ENCODE measurements at regions not wholly inside any gene's neighbourhood (a gene's known extent, or its start where the extent isn't known, plus 50 kb on each side); places are given as distances from the start of the nearest gene placed in this dataset.

GRCh38 chr2:82697231-82697630, 1761.8 kb downstream of the SUCLG1 start:
- ATAC-seq (replicated peaks; ENCODE audit: extremely low read depth, poor library complexity, severe bottlenecking), result no peak
- H3K9me3 Mint-ChIP-seq, result peaks cover 28% of the 10 kb centered on the region

GRCh38 chr2:82694431-82694830, 1764.6 kb downstream of the SUCLG1 start:
- no peak for DNase-seq (ENCODE audit: low spot score in 2 of 2)
- no peaks in the 10 kb centered on the region for H3K27me3 Mint-ChIP-seq
- H3K4me3 Mint-ChIP-seq, result no peak overlapping the region
- no peak for ATAC-seq (replicated peaks; ENCODE audit: extremely low read depth, poor library complexity, severe bottlenecking)
- no peaks in the 10 kb centered on the region for H3K4me1 Mint-ChIP-seq
- H3K9me3 Mint-ChIP-seq, result peaks cover 14% of the 10 kb centered on the region
- H3K36me3 Mint-ChIP-seq (ENCODE audit: insufficient read depth), result no peaks in the 10 kb centered on the region
- H3K27ac Mint-ChIP-seq (ENCODE audit: low read depth), result no peak overlapping the region

More at GRCh38 chr2:82697231-82697630, 1761.8 kb downstream of the SUCLG1 start:
- no peak for DNase-seq (ENCODE audit: low spot score in 2 of 2)
- Mint-ChIP-seq H3K36me3 (ENCODE audit: insufficient read depth) (peaks cover 2% of the 10 kb centered on the region), H3K4me3 (no peak overlapping the region), H3K27me3 (no peaks in the 10 kb centered on the region), H3K4me1 (no peaks in the 10 kb centered on the region), H3K27ac (ENCODE audit: low read depth) (no peak overlapping the region)

- H3K4me1 Mint-ChIP-seq, result no peaks in the 10 kb centered on the region
- DNase-seq (ENCODE audit: low spot score in 2 of 2), result no peak
- no peaks in the 10 kb centered on the region for H3K27me3 Mint-ChIP-seq
- no peak for ATAC-seq (replicated peaks; ENCODE audit: extremely low read depth, poor library complexity, severe bottlenecking)
- H3K27ac Mint-ChIP-seq (ENCODE audit: low read depth), result no peak overlapping the region
- H3K4me3 Mint-ChIP-seq, result no peak overlapping the region
- H3K9me3 Mint-ChIP-seq, result peaks cover 7% of the 10 kb centered on the region
- no peaks in the 10 kb centered on the region for H3K36me3 Mint-ChIP-seq (ENCODE audit: insufficient read depth)
Observed at GRCh38 chr2:82690757-82691411, 1768.2 kb downstream of the SUCLG1 start.

GRCh38 chr2:82675186-82675585, 1783.9 kb downstream of the SUCLG1 start:
- Mint-ChIP-seq H3K36me3 (ENCODE audit: insufficient read depth) (no peaks in the 10 kb centered on the region), H3K9me3 (peaks cover 17% of the 10 kb centered on the region), H3K27ac (ENCODE audit: low read depth) (no peak overlapping the region), H3K4me1 (no peaks in the 10 kb centered on the region), H3K27me3 (no peaks in the 10 kb centered on the region), H3K4me3 (no peak overlapping the region)
- DNase-seq (ENCODE audit: low spot score in 2 of 2) (no peak), ATAC-seq (replicated peaks; ENCODE audit: extremely low read depth, poor library complexity, severe bottlenecking) (no peak)

- Mint-ChIP-seq H3K27me3 (no peaks in the 10 kb centered on the region), H3K36me3 (ENCODE audit: insufficient read depth) (no peaks in the 10 kb centered on the region), H3K4me3 (no peak overlapping the region), H3K9me3 (peaks cover 17% of the 10 kb centered on the region), H3K4me1 (no peaks in the 10 kb centered on the region), H3K27ac (ENCODE audit: low read depth) (no peak overlapping the region)
- ATAC-seq (replicated peaks; ENCODE audit: extremely low read depth, poor library complexity, severe bottlenecking), result no peak
- no peak for DNase-seq (ENCODE audit: low spot score in 2 of 2)
Observed at GRCh38 chr2:82674652-82675051, 1784.4 kb downstream of the SUCLG1 start.

- no peak for DNase-seq (ENCODE audit: low spot score in 2 of 2)
- H3K27ac Mint-ChIP-seq (ENCODE audit: low read depth), result no peak overlapping the region
Observed at GRCh38 chr2:82667491-82667890, 1791.6 kb downstream of the SUCLG1 start.

GRCh38 chr2:82665691-82666090, 1793.4 kb downstream of the SUCLG1 start:
- Mint-ChIP-seq H3K4me3 (no peak overlapping the region), H3K36me3 (ENCODE audit: insufficient read depth) (no peaks in the 10 kb centered on the region), H3K4me1 (no peaks in the 10 kb centered on the region), H3K27me3 (no peaks in the 10 kb centered on the region), H3K27ac (ENCODE audit: low read depth) (no peak overlapping the region), H3K9me3 (peaks cover 5% of the 10 kb centered on the region)
- DNase-seq (ENCODE audit: low spot score in 2 of 2), result no peak
- ATAC-seq (replicated peaks; ENCODE audit: extremely low read depth, poor library complexity, severe bottlenecking), result no peak

More at GRCh38 chr2:82667491-82667890, 1791.6 kb downstream of the SUCLG1 start:
- peaks cover 13% of the 10 kb centered on the region for H3K9me3 Mint-ChIP-seq
- no peak overlapping the region for H3K4me3 Mint-ChIP-seq
- ATAC-seq (replicated peaks; ENCODE audit: extremely low read depth, poor library complexity, severe bottlenecking), result no peak
- H3K4me1 Mint-ChIP-seq, result no peaks in the 10 kb centered on the region
- H3K36me3 Mint-ChIP-seq (ENCODE audit: insufficient read depth), result no peaks in the 10 kb centered on the region
- no peaks in the 10 kb centered on the region for H3K27me3 Mint-ChIP-seq

- DNase-seq (ENCODE audit: low spot score in 2 of 2), result no peak
- no peak overlapping the region for H3K27ac Mint-ChIP-seq (ENCODE audit: low read depth)
- no peak overlapping the region for H3K4me3 Mint-ChIP-seq
- H3K27me3 Mint-ChIP-seq, result no peaks in the 10 kb centered on the region
- H3K4me1 Mint-ChIP-seq, result no peaks in the 10 kb centered on the region
- no peaks in the 10 kb centered on the region for H3K36me3 Mint-ChIP-seq (ENCODE audit: insufficient read depth)
- no peak for ATAC-seq (replicated peaks; ENCODE audit: extremely low read depth, poor library complexity, severe bottlenecking)
- peaks cover 7% of the 10 kb centered on the region for H3K9me3 Mint-ChIP-seq
Observed at GRCh38 chr2:82657106-82657505, 1802.0 kb downstream of the SUCLG1 start.

- Mint-ChIP-seq H3K27me3 (no peaks in the 10 kb centered on the region), H3K27ac (ENCODE audit: low read depth) (no peak overlapping the region), H3K36me3 (ENCODE audit: insufficient read depth) (no peaks in the 10 kb centered on the region), H3K9me3 (peaks cover 14% of the 10 kb centered on the region), H3K4me1 (no peaks in the 10 kb centered on the region), H3K4me3 (no peak overlapping the region)
- no peak for DNase-seq (ENCODE audit: low spot score in 2 of 2)
- no peak for ATAC-seq (replicated peaks; ENCODE audit: extremely low read depth, poor library complexity, severe bottlenecking)
Observed at GRCh38 chr2:82656420-82656819, 1802.7 kb downstream of the SUCLG1 start.

GRCh38 chr2:82652117-82652516, 1807.0 kb downstream of the SUCLG1 start:
- H3K9me3 Mint-ChIP-seq, result peaks cover 30% of the 10 kb centered on the region
- no peaks in the 10 kb centered on the region for H3K4me1 Mint-ChIP-seq
- no peak for ATAC-seq (replicated peaks; ENCODE audit: extremely low read depth, poor library complexity, severe bottlenecking)
- H3K36me3 Mint-ChIP-seq (ENCODE audit: insufficient read depth), result no peaks in the 10 kb centered on the region
- H3K4me3 Mint-ChIP-seq, result no peak overlapping the region
- H3K27me3 Mint-ChIP-seq, result no peaks in the 10 kb centered on the region
- no peak for DNase-seq (ENCODE audit: low spot score in 2 of 2)
- H3K27ac Mint-ChIP-seq (ENCODE audit: low read depth), result no peak overlapping the region

GRCh38 chr2:82650038-82650437, 1809.0 kb downstream of the SUCLG1 start:
- ATAC-seq (replicated peaks; ENCODE audit: extremely low read depth, poor library complexity, severe bottlenecking) (no peak), DNase-seq (ENCODE audit: low spot score in 2 of 2) (no peak)
- Mint-ChIP-seq H3K27me3 (no peaks in the 10 kb centered on the region), H3K36me3 (ENCODE audit: insufficient read depth) (no peaks in the 10 kb centered on the region), H3K9me3 (peaks cover 38% of the 10 kb centered on the region), H3K4me3 (no peak overlapping the region), H3K4me1 (no peaks in the 10 kb centered on the region), H3K27ac (ENCODE audit: low read depth) (no peak overlapping the region)

- no peak for DNase-seq (ENCODE audit: low spot score in 2 of 2)
- no peak overlapping the region for H3K4me3 Mint-ChIP-seq
- H3K4me1 Mint-ChIP-seq, result no peaks in the 10 kb centered on the region
- no peaks in the 10 kb centered on the region for H3K27me3 Mint-ChIP-seq
- H3K27ac Mint-ChIP-seq (ENCODE audit: low read depth), result no peak overlapping the region
- no peaks in the 10 kb centered on the region for H3K36me3 Mint-ChIP-seq (ENCODE audit: insufficient read depth)
- H3K9me3 Mint-ChIP-seq, result peaks cover 28% of the 10 kb centered on the region
- ATAC-seq (replicated peaks; ENCODE audit: extremely low read depth, poor library complexity, severe bottlenecking), result no peak
Observed at GRCh38 chr2:82641598-82642180, 1817.4 kb downstream of the SUCLG1 start.

GRCh38 chr2:82636402-82637020, 1822.6 kb downstream of the SUCLG1 start:
- no peak for DNase-seq (ENCODE audit: low spot score in 2 of 2)
- Mint-ChIP-seq H3K27ac (ENCODE audit: low read depth) (no peak overlapping the region), H3K36me3 (ENCODE audit: insufficient read depth) (no peaks in the 10 kb centered on the region), H3K4me3 (no peak overlapping the region), H3K9me3 (peaks cover 32% of the 10 kb centered on the region), H3K4me1 (no peaks in the 10 kb centered on the region), H3K27me3 (no peaks in the 10 kb centered on the region)
- no peak for ATAC-seq (replicated peaks; ENCODE audit: extremely low read depth, poor library complexity, severe bottlenecking)

Data from central memory CD8-positive, alpha-beta T cell (primary cell).